ENCODE measurements at regions not wholly inside any gene's neighbourhood (a gene's known extent, or its start where the extent isn't known, plus 50 kb on each side); places are given as distances from the start of the nearest gene placed in this dataset.
"Not testable (repeated sequence)": the region's sequence is repeated elsewhere in the genome, so short reads cannot be mapped to it uniquely, and the experiment has no call there.

DNA sequence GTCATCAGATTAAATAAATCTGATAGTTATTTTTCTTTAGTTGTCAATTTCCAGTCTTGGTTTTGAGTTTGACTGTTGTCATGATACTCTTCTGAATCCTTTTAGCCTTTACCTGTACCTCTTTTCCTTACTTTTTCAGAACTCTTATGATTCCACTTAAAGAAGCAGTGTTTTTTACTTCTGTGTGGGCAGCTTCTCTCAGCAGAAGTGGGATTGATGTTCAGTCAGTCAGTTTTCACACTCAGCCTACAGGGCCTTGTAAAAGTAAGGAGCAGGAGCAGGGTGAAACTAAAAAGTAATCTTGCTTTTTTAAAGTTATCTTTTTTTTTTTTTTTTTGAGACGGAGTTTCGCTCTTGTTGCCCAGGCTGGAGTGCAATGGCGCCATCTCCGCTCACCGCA lies 75.1 kb downstream of the HAUS1 start:
- DNase-seq, result no peak

GRCh38 chr18:46182633-46183358 lies 78.6 kb downstream of the HAUS1 start:
- DNase-seq, result no peak

DNA sequence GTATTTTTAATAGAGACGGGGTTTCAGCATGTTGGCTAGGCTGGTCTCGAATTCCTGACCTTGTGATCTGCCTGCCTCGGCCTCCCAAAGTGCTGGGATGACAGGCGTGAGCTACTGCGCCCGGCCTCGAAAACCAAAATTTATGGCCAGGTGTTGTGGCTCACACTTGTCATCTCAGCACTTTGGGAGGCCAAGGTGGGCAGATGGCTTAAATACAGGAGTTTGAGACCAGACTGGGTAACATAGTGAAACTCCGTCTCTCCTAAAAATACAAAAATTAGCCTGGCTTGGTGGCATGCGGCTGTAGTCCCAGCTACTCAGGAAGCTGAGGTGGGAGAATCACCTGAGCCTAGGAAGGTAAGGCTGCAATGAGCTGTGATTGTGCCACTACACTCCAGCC lies 80.1 kb downstream of the HAUS1 start:
- not testable (repeated sequence) for DNase-seq

- DNase-seq, result no peak
Measured at GRCh38 chr18:46184727-46185126, 80.5 kb downstream of the HAUS1 start.

DNA sequence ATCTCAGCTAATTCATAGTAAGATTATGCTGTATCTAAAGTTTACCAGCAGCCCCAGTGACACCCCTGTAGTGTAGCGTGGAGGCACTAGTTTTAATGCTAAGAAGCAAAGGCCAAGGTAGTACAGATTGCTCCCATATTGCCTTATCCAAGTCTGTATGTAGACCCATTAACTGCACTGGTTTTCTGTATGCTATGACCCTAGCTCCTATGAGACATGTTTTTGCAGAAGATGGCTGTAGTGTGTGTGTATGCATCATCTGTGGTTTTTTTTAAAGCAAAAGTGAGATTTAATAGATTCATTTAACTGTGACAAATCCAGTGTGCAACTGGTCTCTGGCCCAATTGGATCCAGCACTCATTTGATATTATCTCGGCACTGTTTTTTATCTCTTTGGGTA lies 86.5 kb downstream of the HAUS1 start:
- no peak for DNase-seq

GRCh38 chr18:46196627-46197243 lies 92.5 kb downstream of the HAUS1 start:
- DNase-seq, result no peak

DNA sequence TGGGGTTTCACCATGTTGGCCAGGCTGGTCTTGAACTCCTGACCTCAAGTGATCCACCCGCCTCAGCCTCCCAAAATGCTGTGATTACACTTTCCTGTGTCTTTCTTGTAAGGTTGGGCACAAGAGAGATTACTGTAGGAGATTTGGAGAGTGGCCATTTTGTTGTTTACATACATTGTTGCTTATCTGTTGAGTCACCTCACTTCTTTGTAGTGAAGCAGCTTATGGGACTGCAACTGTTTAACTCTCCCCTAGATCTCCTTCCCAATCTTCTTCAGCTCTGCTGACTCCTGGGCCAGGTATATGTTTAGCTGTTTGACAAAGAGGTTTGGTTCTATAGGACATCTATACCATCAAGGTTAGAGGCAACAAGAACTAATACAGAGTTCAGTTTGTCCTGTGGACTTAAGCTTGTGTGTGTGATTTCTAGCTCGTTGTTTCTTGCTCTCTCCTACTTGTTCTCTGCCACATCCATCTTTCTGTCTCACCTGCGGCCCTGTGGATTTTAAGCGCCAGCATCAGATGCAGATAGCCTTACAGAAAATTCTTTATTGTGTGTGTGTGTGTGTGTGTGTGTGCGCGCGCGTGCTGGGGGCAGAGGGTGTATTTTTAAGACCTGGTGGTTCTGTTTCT lies 95.4 kb downstream of the HAUS1 start:
- no peak for DNase-seq

DNA sequence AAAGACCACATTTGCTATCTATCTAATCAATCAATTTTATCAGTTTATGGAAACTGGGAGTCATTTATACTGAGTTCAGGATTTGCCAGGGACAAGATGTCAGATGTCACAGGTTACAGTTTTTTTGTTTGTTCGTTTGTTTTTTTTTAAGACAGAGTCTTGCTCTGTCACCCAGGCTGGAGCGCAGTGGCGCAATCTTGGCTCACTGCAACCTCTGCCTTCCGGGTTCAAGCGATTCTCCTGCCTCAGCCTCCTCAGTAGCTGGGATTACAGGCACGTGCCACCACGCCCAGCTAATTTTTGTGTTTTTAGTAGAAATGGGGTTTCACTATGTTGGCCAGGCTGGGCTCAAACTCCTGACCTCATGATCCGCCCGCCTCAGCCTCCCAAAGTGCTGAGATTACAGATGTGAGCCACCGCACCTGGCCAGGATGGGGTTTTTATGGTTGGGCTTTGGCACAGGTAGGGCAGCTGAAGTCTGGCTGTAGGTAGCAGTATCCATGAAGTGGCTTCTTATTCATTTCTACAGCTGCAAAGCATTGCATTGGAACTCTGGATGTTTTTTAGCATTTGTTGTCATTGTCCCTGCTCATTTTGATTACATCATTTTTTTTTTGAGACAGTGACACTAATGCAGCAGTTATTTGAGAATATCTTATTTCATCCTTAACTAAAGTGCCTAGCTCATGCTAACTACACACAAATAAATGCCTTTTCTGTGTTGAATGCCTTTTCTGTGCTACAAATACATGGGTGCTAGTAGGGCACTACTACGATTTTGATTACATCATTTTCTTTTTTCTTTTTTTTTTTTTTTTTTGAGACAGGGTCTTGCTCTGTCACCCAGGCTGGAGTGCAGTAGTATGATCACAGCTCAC lies 96.2 kb downstream of the HAUS1 start:
- not testable (repeated sequence) for DNase-seq

DNA sequence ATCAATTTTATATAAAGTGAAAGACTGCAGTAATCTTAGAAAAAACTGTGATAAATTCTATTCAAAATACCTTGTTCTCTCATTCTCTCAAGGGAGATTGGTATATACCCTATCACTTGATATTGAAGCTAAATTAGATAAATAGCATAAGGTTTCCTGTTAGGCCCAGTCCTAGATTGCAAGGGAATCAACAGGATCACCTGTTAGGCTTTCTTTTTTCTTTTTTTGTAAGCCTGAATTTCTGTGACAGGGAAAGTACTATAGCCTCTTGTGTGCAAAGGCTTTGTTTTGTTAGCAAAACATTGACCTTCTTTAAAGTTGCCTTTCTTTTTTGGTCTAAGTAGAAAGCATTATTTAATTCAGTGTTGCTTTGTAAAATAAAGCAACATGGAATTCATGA lies 100.0 kb downstream of the HAUS1 start:
- DNase-seq, result no peak

DNA sequence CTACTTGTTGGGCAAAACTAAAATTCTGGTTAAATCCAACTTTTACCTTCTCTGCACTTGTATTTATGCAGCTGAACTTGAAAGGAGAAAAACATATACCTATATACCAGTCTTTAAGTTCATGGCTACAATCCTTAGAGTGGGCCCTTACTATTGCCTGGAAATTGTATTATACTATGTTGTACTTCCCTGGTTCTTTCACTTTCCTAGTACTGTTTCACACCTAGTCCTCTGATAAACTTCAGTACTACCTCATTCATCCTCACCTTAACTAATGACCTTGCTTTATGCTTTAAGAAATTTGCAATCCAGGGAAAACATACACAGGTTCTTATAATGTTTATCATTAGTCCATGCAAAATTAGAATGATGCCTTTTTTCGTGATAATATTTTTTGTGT lies 103.8 kb downstream of the HAUS1 start:
- DNase-seq, result no peak

DNA sequence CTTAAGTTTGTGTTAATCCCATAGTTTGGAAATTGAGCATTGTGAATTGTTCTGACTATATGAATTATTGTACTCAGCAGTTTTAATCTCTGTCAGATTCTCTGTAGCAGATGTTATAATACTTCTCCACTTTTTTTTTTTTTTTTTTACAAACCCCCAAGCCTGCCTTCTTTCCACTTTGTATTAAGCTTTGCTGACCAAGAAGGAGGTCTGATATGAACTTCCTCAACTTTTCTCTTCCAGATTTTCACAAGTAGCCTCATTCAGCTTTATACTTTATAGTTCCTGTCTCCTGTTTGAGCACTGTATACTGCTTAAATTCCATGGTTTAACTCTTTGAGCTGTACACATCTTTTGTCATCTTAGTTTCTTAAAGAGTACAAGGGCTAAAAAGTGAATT lies 105.0 kb downstream of the HAUS1 start:
- no peak for DNase-seq

DNA sequence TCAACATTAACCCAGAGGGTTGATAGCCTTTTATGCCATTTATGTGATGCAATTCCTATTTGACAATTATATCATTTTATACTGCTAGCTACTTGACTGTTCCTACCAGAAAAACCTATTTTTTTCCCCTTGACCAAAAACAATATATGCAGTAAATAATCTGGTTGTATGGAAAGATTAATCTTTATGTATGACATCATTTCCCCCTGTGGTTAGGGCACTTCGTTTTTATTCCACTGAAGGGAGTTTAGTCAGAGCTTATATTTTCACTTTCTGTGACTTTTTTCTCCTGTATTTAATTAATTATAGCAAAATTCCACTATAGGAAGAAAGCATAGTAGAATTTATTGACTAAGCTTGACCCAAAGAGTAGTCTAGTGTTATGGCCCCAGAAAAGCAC lies 107.6 kb downstream of the HAUS1 start:
- no peak for DNase-seq

GRCh38 chr18:46212398-46212797 lies 108.2 kb downstream of the HAUS1 start:
- no peak for DNase-seq

GRCh38 chr18:46213295-46213694 lies 109.1 kb downstream of the HAUS1 start:
- DNase-seq, result no peak

GRCh38 chr18:46214435-46214834 lies 110.2 kb downstream of the HAUS1 start:
- no peak for DNase-seq

- DNase-seq, result no peak
Measured at GRCh38 chr18:46215902-46216723, 111.9 kb downstream of the HAUS1 start.

DNA sequence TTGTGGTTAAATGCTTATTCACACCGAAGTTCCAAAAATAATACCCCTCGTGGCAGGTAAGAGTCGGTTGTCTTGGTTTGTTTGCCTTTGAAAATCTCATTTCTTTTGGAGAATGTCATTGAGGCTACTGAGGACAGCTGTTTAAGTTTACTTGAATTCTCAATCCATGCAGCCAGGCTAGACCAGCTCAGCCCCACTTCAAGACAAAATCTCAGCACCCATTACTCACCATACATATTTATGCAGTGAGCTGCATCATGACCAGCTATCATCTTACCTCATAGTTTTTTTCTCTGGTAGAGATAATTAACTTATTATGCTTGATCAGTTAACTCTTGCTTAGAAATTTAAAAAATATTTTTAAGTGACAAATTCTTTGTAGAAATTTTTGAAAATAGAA lies 115.9 kb downstream of the HAUS1 start:
- no peak for DNase-seq

DNA sequence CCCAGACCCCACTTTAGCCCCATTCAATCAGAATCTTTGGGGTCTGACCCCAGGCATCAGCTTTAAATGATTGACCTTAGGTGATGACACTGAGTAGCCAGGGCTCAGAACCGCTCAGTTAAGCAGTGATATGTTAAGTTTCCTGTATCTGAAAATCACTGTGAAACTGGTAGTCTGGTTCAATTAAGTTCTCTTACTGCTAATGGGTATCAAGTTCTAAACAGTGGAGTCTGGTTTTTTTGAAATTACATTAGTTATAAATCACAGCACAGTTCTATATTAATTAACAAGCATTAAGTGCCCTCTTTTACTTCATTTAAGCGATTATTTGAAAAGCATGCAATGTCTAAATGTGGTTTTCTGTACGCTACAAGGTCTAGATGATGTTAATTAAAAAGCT lies 117.9 kb downstream of the HAUS1 start:
- no peak for DNase-seq

DNA sequence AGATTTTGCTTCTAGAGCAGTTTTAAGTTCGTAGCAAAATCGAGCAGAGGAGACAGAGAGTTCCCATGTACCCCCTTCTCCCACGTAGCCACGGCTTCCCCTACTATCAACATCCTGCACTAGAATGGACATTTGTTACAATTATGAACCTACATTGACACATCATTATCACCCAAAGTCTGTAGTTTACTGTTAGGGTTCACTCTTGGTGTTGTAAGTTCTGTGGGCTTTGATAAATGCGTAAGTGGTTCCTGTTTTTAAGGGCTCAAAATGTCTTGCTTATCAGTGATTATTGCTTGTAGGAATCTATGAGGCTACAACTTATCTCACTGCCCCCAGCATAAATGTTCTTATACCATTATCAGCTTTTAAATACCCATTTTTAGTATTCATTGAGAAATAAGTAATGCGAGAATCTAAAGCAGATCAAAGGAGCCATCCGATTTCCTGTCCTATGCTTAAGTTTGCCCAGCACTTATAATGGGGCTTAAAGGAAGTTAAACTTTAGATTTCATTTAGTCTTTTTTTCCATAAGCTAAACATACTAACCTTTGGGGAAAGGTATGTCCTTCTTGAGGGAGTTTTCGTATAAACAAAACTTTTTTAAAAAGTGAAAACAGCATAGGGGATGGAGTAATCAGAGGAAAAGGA lies 118.7 kb downstream of the HAUS1 start:
- DNase-seq, result no peak

GRCh38 chr18:46224181-46224775 lies 120.1 kb downstream of the HAUS1 start:
- DNase-seq, result no peak

DNA sequence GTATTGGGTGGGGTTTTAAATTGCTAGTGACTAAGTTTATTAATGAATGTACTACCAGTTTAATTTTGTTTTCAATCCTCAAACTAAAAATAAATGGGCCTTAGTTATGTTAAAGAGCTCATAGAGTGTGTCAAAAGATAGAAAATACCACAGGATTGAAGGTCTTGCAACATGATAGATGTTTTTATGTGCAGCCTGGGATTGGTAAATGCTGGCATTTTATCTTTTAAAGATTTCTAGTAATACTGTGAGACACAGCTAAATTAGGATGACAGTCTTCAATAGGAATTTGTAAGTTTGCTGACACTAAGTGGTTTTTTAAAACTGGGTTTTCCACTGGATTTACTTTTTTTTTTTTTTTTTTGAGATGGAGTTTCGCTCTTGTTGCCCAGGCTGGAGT lies 122.3 kb downstream of the HAUS1 start:
- no peak for DNase-seq

GRCh38 chr18:46229641-46230040 lies 125.5 kb downstream of the HAUS1 start:
- not testable (repeated sequence) for DNase-seq

Measured in NCI-H446 treated with DMSO at 0.1 percent for 48 hours (cell line).